DND-41 (cell line): ENCODE measurements at regions not wholly inside any gene's neighbourhood (a gene's known extent, or its start where the extent isn't known, plus 50 kb on each side); places are given as distances from the start of the nearest gene placed in this dataset.

Experiments used
- EZH2 ChIP-seq: IDR thresholded peaks from 3 replicates; pipeline ENCODE4 v1.6.1; 2012; ENCODE audit warnings: borderline replicate concordance, low read depth, mild to moderate bottlenecking, moderate library complexity, low read length, inconsistent platforms; ENCODE audit not compliant: severe bottlenecking
- TF ChIP-seq, protein P1 (sequence below): IDR thresholded peaks from 2 replicates; pipeline ENCODE4 v1.5.1; 2012; ENCODE audit warnings: borderline replicate concordance, low read length, moderate library complexity, mild to moderate bottlenecking; ENCODE audit not compliant: poor library complexity, severe bottlenecking; ENCODE audit errors: extremely low read depth

DNA sequence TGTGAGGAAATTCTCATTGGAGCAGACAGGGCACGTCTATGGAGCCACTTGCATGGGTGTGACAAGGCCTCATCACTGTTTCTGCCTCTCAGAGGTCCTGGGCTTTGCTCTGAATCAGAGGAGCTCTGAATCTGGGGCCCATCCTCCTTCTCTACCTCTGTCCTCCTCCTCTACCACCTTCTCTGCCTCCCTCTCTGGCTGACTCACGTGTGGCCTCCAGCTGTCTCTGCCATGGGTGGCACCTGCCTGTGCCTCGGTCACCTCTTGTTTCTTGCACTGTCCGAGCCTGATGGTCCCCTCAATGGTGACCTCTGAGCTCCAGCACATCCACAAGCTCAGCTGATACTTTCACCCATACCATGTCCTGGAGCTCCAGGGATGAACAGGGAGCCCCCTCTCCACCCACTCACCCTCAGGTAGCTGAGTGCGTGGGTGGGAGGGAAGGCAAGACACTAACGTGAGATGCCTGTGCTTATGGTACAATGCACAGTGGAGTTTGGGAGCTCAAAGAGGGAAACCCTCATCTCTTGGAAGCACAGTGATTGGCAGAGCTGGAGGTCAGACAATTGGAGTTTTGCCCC, 116.4 kb upstream of the CRHR1 start:
- TF ChIP-seq EZH2: no peak
- TF ChIP-seq, protein P1, sequence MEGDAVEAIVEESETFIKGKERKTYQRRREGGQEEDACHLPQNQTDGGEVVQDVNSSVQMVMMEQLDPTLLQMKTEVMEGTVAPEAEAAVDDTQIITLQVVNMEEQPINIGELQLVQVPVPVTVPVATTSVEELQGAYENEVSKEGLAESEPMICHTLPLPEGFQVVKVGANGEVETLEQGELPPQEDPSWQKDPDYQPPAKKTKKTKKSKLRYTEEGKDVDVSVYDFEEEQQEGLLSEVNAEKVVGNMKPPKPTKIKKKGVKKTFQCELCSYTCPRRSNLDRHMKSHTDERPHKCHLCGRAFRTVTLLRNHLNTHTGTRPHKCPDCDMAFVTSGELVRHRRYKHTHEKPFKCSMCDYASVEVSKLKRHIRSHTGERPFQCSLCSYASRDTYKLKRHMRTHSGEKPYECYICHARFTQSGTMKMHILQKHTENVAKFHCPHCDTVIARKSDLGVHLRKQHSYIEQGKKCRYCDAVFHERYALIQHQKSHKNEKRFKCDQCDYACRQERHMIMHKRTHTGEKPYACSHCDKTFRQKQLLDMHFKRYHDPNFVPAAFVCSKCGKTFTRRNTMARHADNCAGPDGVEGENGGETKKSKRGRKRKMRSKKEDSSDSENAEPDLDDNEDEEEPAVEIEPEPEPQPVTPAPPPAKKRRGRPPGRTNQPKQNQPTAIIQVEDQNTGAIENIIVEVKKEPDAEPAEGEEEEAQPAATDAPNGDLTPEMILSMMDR: no peak
